SU-DHL-6 (cell line): ENCODE measurements at regions not wholly inside any gene's neighbourhood (a gene's known extent, or its start where the extent isn't known, plus 50 kb on each side); places are given as distances from the start of the nearest gene placed in this dataset.
"Not testable (repeated sequence)": the region's sequence is repeated elsewhere in the genome, so short reads cannot be mapped to it uniquely, and the experiment has no call there.

Source experiments
- H2AFZ ChIP-seq: fragments of 200-600 bp; sonication (generic); 2 replicates; pipeline ENCODE4 v1.6.1; 2014; ENCODE audit warnings: low read depth, mild to moderate bottlenecking, moderate library complexity, mixed read lengths, antibody characterized with exemption, low read length; ENCODE audit not compliant: severe bottlenecking
- H3F3A ChIP-seq: fragments of 200-600 bp; shearing (Covaris generic); 2 replicates; pipeline ENCODE4 v1.6.0; 2016; ENCODE audit warnings: antibody characterized with exemption, mild to moderate bottlenecking; ENCODE audit not compliant: insufficient read depth
- H3K27ac ChIP-seq: fragments of 200-600 bp; sonication (generic); 2 replicates; pipeline ENCODE4 v1.5.1; 2016; ENCODE audit warnings: low read depth, mild to moderate bottlenecking, low read length, moderate library complexity, mixed read lengths
- H3K27me3 ChIP-seq: fragments of 200-600 bp; sonication (generic), shearing (Covaris generic); 2 replicates; pipeline ENCODE4 v1.6.0; 2014; ENCODE audit warnings: mild to moderate bottlenecking, low read length
- H3K36me3 ChIP-seq: fragments of 200-600 bp; sonication (generic); 2 replicates; pipeline ENCODE4 v1.6.1; 2014; ENCODE audit warnings: mild to moderate bottlenecking, low read length, mixed read lengths
- H3K4me2 ChIP-seq: fragments of 300-600, 200-600 bp; shearing (Covaris generic), sonication (generic); 2 replicates; pipeline ENCODE4 v1.6.0; 2014; ENCODE audit warnings: low read length, low read depth, mild to moderate bottlenecking; ENCODE audit not compliant: poor library complexity, severe bottlenecking
- H3K4me3 ChIP-seq: fragments of 200-600 bp; sonication (generic); 2 replicates; pipeline ENCODE4 v1.5.1; 2014; ENCODE audit warnings: antibody characterized with exemption, low read length, mild to moderate bottlenecking, mixed read lengths; ENCODE audit not compliant: insufficient read depth, poor library complexity, severe bottlenecking
- H3K79me2 ChIP-seq: fragments of 200-600 bp; sonication (generic); 2 replicates; pipeline ENCODE4 v1.6.1; 2014; ENCODE audit warnings: mild to moderate bottlenecking, low read length, moderate library complexity; ENCODE audit not compliant: insufficient read depth
- H3K9ac ChIP-seq: fragments of 200-600 bp; sonication (generic); 2 replicates; pipeline ENCODE4 v1.7.0; 2014; ENCODE audit warnings: mild to moderate bottlenecking, low read length
- H3K9me2 ChIP-seq: fragments of 200-600 bp; sonication (generic); replicated peaks from 2 replicates; pipeline ENCODE4 v1.6.1; 2014; ENCODE audit warnings: low read length; ENCODE audit not compliant: insufficient read depth
- H3K9me3 ChIP-seq: fragments of 200-600 bp; sonication (generic); 2 replicates; pipeline ENCODE4 v1.6.1; 2014; ENCODE audit warnings: low read length, mixed read lengths; ENCODE audit not compliant: insufficient read depth
- H4K20me1 ChIP-seq: fragments of 200-600 bp; sonication (generic); 2 replicates; pipeline ENCODE4 v1.6.1; 2014; ENCODE audit warnings: low read depth, mild to moderate bottlenecking, antibody characterized with exemption, low read length, moderate library complexity, mixed read lengths
- CTCF ChIP-seq: fragments of 200-600 bp; sonication (generic); IDR thresholded peaks from one replicate; pipeline ENCODE4 v1.5.1; 2017; ENCODE audit warnings: antibody characterized with exemption, mild to moderate bottlenecking, low read length, moderate library complexity; ENCODE audit not compliant: insufficient read depth, poor library complexity, severe bottlenecking
- EZH2phosphoT487 ChIP-seq: fragments of 200-600 bp; sonication (generic), shearing (Covaris generic); conservative IDR thresholded peaks from 2 replicates; pipeline ENCODE4 v1.6.1; 2018; ENCODE audit warnings: mild to moderate bottlenecking, antibody characterized with exemption, low read length, moderate library complexity, mixed read lengths

- Histone ChIP-seq H3K4me3 (no peak overlapping the region), H3F3A (no peaks in the 10 kb centered on the region), H3K27ac (no peak overlapping the region)
Observed at GRCh38 chr5:30498972-30499371, 694.5 kb upstream of the CDH6 start.

GRCh38 chr5:30498509-30498908 is 695.0 kb upstream of the CDH6 start:
- H3K9ac ChIP-seq, H3K27me3 ChIP-seq, H3K4me3 ChIP-seq, H3F3A ChIP-seq, H2AFZ ChIP-seq, H3K79me2 ChIP-seq, H4K20me1 ChIP-seq, H3K36me3 ChIP-seq, H3K9me3 ChIP-seq, H3K9me2 ChIP-seq, H3K4me2 ChIP-seq, H3K27ac ChIP-seq: not testable (repeated sequence)

More at GRCh38 chr5:30498972-30499371, 694.5 kb upstream of the CDH6 start:
- no peaks in the 10 kb centered on the region for H3K79me2 ChIP-seq
- no peak overlapping the region for H3K9ac ChIP-seq
- no peaks in the 10 kb centered on the region for H3K9me2 ChIP-seq
- H2AFZ ChIP-seq: no peak overlapping the region
- no peaks in the 10 kb centered on the region for H3K9me3 ChIP-seq
- TF ChIP-seq CTCF (no peak), EZH2phosphoT487 (no peak)
- H3K27me3 ChIP-seq: no peaks in the 10 kb centered on the region
- no peak overlapping the region for H3K4me2 ChIP-seq
- H3K36me3 ChIP-seq: no peaks in the 10 kb centered on the region
- H4K20me1 ChIP-seq: no peaks in the 10 kb centered on the region

- not testable (repeated sequence) for H3K9me3 ChIP-seq, H3K9me2 ChIP-seq, H3K27ac ChIP-seq, H3K4me2 ChIP-seq, H4K20me1 ChIP-seq, H2AFZ ChIP-seq, H3K9ac ChIP-seq, H3F3A ChIP-seq, H3K4me3 ChIP-seq, H3K36me3 ChIP-seq, H3K27me3 ChIP-seq, H3K79me2 ChIP-seq
Observed at GRCh38 chr5:30494113-30494512, 699.4 kb upstream of the CDH6 start.

GRCh38 chr5:30479104-30479503 is 714.4 kb upstream of the CDH6 start:
- TF ChIP-seq EZH2phosphoT487: no peak
- TF ChIP-seq CTCF: no peak
- H3K4me3 ChIP-seq: no peak overlapping the region
- H4K20me1 ChIP-seq: no peaks in the 10 kb centered on the region

More at GRCh38 chr5:30479104-30479503, 714.4 kb upstream of the CDH6 start:
- no peak overlapping the region for H3K4me2 ChIP-seq
- no peaks in the 10 kb centered on the region for H3F3A ChIP-seq
- H3K79me2 ChIP-seq: no peaks in the 10 kb centered on the region
- H3K9me2 ChIP-seq: no peaks in the 10 kb centered on the region
- H3K9me3 ChIP-seq: no peaks in the 10 kb centered on the region
- no peaks in the 10 kb centered on the region for H3K27me3 ChIP-seq
- no peak overlapping the region for H2AFZ ChIP-seq
- no peak overlapping the region for H3K9ac ChIP-seq
- no peak overlapping the region for H3K27ac ChIP-seq
- H3K36me3 ChIP-seq: no peaks in the 10 kb centered on the region
